ENCODE measurements at regions not wholly inside any gene's neighbourhood (a gene's known extent, or its start where the extent isn't known, plus 50 kb on each side); places are given as distances from the start of the nearest gene placed in this dataset.
"Not testable (repeated sequence)": the region's sequence is repeated elsewhere in the genome, so short reads cannot be mapped to it uniquely, and the experiment has no call there.

DNA sequence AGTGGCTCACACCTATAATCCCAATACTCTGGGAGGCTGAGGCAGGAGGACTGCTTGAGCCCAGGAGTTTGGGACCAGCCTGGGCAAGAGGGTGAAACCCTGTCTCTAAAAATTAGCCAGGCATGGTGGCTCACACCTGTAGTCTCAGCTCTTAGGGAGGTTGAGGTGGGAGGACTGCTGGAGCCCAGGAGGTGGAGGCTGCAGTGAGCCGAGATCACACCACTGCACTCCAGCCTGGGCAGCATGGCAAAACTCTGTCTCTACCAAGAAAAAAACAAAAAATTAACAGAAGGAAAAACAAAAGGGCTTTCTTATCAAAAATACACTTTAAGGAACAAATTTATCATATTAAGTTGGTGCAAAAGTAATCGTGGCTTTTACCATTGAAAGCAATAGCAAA is 51.8 kb upstream of the TNK2 start:
- not testable (repeated sequence) for H3K9me3 ChIP-seq (ENCODE audit: low read depth); DNase-seq (ENCODE audit: low spot score); H3K4me3 ChIP-seq; H3K36me3 ChIP-seq (replicated peaks; ENCODE audit: insufficient read depth, low read depth); H3K4me2 ChIP-seq; H3K27me3 ChIP-seq; H3K4me1 ChIP-seq (ENCODE audit: insufficient read depth); H3K9me2 ChIP-seq (replicated peaks; ENCODE audit: insufficient read depth); H3K79me2 ChIP-seq; H2AFZ ChIP-seq; H4K20me1 ChIP-seq (ENCODE audit: insufficient read depth, poor library complexity, severe bottlenecking)
- WGBS (ENCODE audit: low lambda C conversion rate, missing lambda C conversion rate), result 91% methylated on average over 2 of the region's 2 CpGs
- peak overlapping the region; percentile 57 for H3K27ac ChIP-seq

DNA sequence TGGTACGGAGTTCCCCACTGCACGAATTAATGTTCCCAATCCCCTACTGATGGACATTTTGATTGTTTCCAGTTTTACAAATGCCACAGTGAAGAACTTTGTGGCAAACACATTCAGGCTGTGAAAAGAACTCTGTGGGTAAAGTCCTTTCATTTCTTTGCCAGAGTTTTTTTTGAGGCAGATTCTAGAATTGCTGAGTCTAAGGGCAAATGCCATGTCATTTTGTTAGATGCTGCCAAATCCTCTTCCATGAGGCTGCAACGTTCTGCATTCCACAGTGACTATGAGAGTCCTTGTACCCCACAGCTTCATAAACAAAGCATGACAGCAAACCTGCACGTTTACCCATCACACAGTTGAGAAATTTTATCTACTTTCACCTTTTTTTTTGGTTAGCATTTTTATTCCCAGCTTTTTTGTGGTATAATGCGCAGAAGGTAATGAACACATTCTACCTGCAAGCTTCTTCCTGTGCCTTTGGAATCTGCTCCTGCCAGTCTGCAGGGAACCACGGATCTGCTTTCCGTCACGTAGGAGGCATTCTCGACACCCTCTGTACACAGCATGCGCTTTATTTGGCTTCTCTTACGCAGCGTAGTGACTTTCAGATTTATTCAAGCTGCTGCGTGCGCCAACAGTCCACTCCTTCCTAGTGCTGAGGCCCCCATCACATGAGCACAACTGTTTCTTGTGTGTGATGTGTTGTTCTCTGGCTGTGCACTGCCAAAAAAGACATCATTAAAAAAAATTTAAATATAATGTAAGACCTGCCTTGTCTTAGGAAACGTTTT is 51.2 kb upstream of the TNK2 start:
- not testable (repeated sequence) for H3K9me3 ChIP-seq (ENCODE audit: low read depth); H3K4me1 ChIP-seq (ENCODE audit: insufficient read depth); H2AFZ ChIP-seq; H3K36me3 ChIP-seq (replicated peaks; ENCODE audit: insufficient read depth, low read depth); H3K79me2 ChIP-seq; DNase-seq (ENCODE audit: low spot score); H4K20me1 ChIP-seq (ENCODE audit: insufficient read depth, poor library complexity, severe bottlenecking); H3K4me3 ChIP-seq; H3K27me3 ChIP-seq; H3K9me2 ChIP-seq (replicated peaks; ENCODE audit: insufficient read depth)
- Histone ChIP-seq H3K4me2 (peak overlapping the region; percentile 2), H3K27ac (peak overlapping the region; percentile 28)
- WGBS (ENCODE audit: low lambda C conversion rate, missing lambda C conversion rate), result 78% methylated on average over 7 of the region's 15 CpGs

DNA sequence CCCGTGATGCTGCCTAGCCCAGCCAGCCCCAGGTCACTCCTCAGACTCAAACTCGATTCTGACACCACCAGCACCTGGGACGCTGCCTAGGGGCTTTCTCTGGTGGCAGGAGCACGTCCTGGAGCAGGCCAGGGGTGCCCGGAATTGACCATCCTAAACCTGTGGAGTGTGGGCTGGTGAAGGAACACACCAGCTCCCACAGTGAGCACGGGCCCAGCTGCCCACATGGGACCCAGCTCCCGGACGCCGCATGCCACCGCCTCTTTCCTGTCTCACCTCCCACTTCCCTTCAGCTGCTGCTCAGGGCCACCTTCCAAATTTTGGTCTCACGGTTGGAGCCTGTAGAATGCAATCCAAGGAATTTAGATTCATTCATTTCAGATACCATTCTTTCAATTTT is 50.4 kb upstream of the TNK2 start:
- H3K79me2 ChIP-seq; H3K4me3 ChIP-seq; H3K27ac ChIP-seq; H3K36me3 ChIP-seq (replicated peaks; ENCODE audit: insufficient read depth, low read depth); H3K4me1 ChIP-seq (ENCODE audit: insufficient read depth); DNase-seq (ENCODE audit: low spot score); H4K20me1 ChIP-seq (ENCODE audit: insufficient read depth, poor library complexity, severe bottlenecking); H3K9me3 ChIP-seq (ENCODE audit: low read depth); H2AFZ ChIP-seq; H3K9me2 ChIP-seq (replicated peaks; ENCODE audit: insufficient read depth); H3K4me2 ChIP-seq; H3K27me3 ChIP-seq: not testable (repeated sequence)
- 85% methylated on average over 9 of the region's 11 CpGs for WGBS (ENCODE audit: low lambda C conversion rate, missing lambda C conversion rate)

All from hepatocyte (in vitro differentiated cells).